ENCODE measurements at regions not wholly inside any gene's neighbourhood (a gene's known extent, or its start where the extent isn't known, plus 50 kb on each side); places are given as distances from the start of the nearest gene placed in this dataset.
A peak's percentile ranks its signal among the peaks of the same experiment; 100 is the strongest.

GRCh38 chr19:32138416-32138815 is 207.0 kb upstream of the ZNF507 start:
- Histone ChIP-seq H3K36me3 (ENCODE audit: insufficient read depth, low read length) (no peaks in the 10 kb centered on the region), H2AFZ (ENCODE audit: low read length) (no peak overlapping the region), H3K27ac (ENCODE audit: low read length) (no peak overlapping the region), H3K79me2 (ENCODE audit: low read length) (no peaks in the 10 kb centered on the region), H3K9ac (ENCODE audit: low read length) (no peak overlapping the region), H3K4me2 (ENCODE audit: low read depth, low read length, poor library complexity, severe bottlenecking) (no peak overlapping the region), H3K4me3 (ENCODE audit: low read length) (no peak overlapping the region), H4K20me1 (ENCODE audit: insufficient read depth, low read depth, low read length) (no peaks in the 10 kb centered on the region), H3K4me1 (ENCODE audit: low read length) (no peaks in the 10 kb centered on the region), H3K9me2 (replicated peaks; ENCODE audit: insufficient read depth, low read length) (no peaks in the 10 kb centered on the region), H3K9me3 (ENCODE audit: low read length) (no peaks in the 10 kb centered on the region), H3K27me3 (ENCODE audit: low read length) (no peaks in the 10 kb centered on the region)
- DNase-seq, result peak; percentile 49

GRCh38 chr19:32141840-32142511 is 203.4 kb upstream of the ZNF507 start:
- H3K4me1 ChIP-seq (ENCODE audit: low read length), result no peaks in the 10 kb centered on the region
- H3K79me2 ChIP-seq (ENCODE audit: low read length), result no peaks in the 10 kb centered on the region
- H3K9me2 ChIP-seq (replicated peaks; ENCODE audit: insufficient read depth, low read length), result no peaks in the 10 kb centered on the region
- H3K36me3 ChIP-seq (ENCODE audit: insufficient read depth, low read length), result no peaks in the 10 kb centered on the region
- H3K27ac ChIP-seq (ENCODE audit: low read length), result no peak overlapping the region
- no peak overlapping the region for H3K4me2 ChIP-seq (ENCODE audit: low read depth, low read length, poor library complexity, severe bottlenecking)
- peaks cover 5% of the 10 kb centered on the region; the same call in 1 of the 2 replicates for H3K9me3 ChIP-seq (ENCODE audit: low read length)
- DNase-seq, result no peak
- no peaks in the 10 kb centered on the region for H4K20me1 ChIP-seq (ENCODE audit: insufficient read depth, low read depth, low read length)
- H3K9ac ChIP-seq (ENCODE audit: low read length), result no peak overlapping the region
- H2AFZ ChIP-seq (ENCODE audit: low read length), result no peak overlapping the region
- no peaks in the 10 kb centered on the region for H3K27me3 ChIP-seq (ENCODE audit: low read length)
- no peak overlapping the region for H3K4me3 ChIP-seq (ENCODE audit: low read length)

GRCh38 chr19:32146664-32147063 is 198.7 kb upstream of the ZNF507 start:
- no peak overlapping the region for H3K4me2 ChIP-seq (ENCODE audit: low read depth, low read length, poor library complexity, severe bottlenecking)
- H3K79me2 ChIP-seq (ENCODE audit: low read length), result no peaks in the 10 kb centered on the region
- H3K36me3 ChIP-seq (ENCODE audit: insufficient read depth, low read length), result no peaks in the 10 kb centered on the region
- no peak overlapping the region for H3K9ac ChIP-seq (ENCODE audit: low read length)
- no peak for DNase-seq
- H3K9me3 ChIP-seq (ENCODE audit: low read length), result peaks cover 5% of the 10 kb centered on the region; the same call in 1 of the 2 replicates
- H3K27ac ChIP-seq (ENCODE audit: low read length), result no peak overlapping the region
- no peaks in the 10 kb centered on the region for H4K20me1 ChIP-seq (ENCODE audit: insufficient read depth, low read depth, low read length)
- no peaks in the 10 kb centered on the region for H3K4me1 ChIP-seq (ENCODE audit: low read length)
- H2AFZ ChIP-seq (ENCODE audit: low read length), result no peak overlapping the region
- H3K4me3 ChIP-seq (ENCODE audit: low read length), result no peak overlapping the region
- H3K9me2 ChIP-seq (replicated peaks; ENCODE audit: insufficient read depth, low read length), result no peaks in the 10 kb centered on the region
- H3K27me3 ChIP-seq (ENCODE audit: low read length), result 0 out of 2 replicates have a peak, but pooled peaks cover 4% of the 10 kb centered on the region

GRCh38 chr19:32150605-32151004 is 194.8 kb upstream of the ZNF507 start:
- Histone ChIP-seq H3K9me2 (replicated peaks; ENCODE audit: insufficient read depth, low read length) (no peaks in the 10 kb centered on the region), H2AFZ (ENCODE audit: low read length) (no peak overlapping the region), H4K20me1 (ENCODE audit: insufficient read depth, low read depth, low read length) (no peaks in the 10 kb centered on the region), H3K4me3 (ENCODE audit: low read length) (no peak overlapping the region), H3K27me3 (ENCODE audit: low read length) (0 out of 2 replicates have a peak, but pooled peaks cover 4% of the 10 kb centered on the region), H3K9ac (ENCODE audit: low read length) (no peak overlapping the region), H3K4me2 (ENCODE audit: low read depth, low read length, poor library complexity, severe bottlenecking) (no peak overlapping the region), H3K9me3 (ENCODE audit: low read length) (peaks cover 5% of the 10 kb centered on the region; the same call in 1 of the 2 replicates), H3K27ac (ENCODE audit: low read length) (no peak overlapping the region), H3K79me2 (ENCODE audit: low read length) (no peaks in the 10 kb centered on the region), H3K4me1 (ENCODE audit: low read length) (no peaks in the 10 kb centered on the region), H3K36me3 (ENCODE audit: insufficient read depth, low read length) (no peaks in the 10 kb centered on the region)
- DNase-seq, result no peak

- H3K4me1 ChIP-seq (ENCODE audit: low read length), result no peaks in the 10 kb centered on the region
- no peak overlapping the region for H2AFZ ChIP-seq (ENCODE audit: low read length)
These were observed 191.0 kb upstream of the ZNF507 start for GRCh38 chr19:32154418-32154817.

GRCh38 chr19:32164384-32164992 is 180.9 kb upstream of the ZNF507 start:
- no peaks in the 10 kb centered on the region for H4K20me1 ChIP-seq (ENCODE audit: insufficient read depth, low read depth, low read length)
- no peak overlapping the region for H2AFZ ChIP-seq (ENCODE audit: low read length)
- H3K9ac ChIP-seq (ENCODE audit: low read length), result no peak overlapping the region
- no peaks in the 10 kb centered on the region for H3K27me3 ChIP-seq (ENCODE audit: low read length)
- no peak overlapping the region for H3K4me3 ChIP-seq (ENCODE audit: low read length)
- no peaks in the 10 kb centered on the region for H3K79me2 ChIP-seq (ENCODE audit: low read length)
- no peak overlapping the region for H3K4me2 ChIP-seq (ENCODE audit: low read depth, low read length, poor library complexity, severe bottlenecking)
- H3K9me2 ChIP-seq (replicated peaks; ENCODE audit: insufficient read depth, low read length), result no peaks in the 10 kb centered on the region
- DNase-seq, result no peak
- H3K9me3 ChIP-seq (ENCODE audit: low read length), result no peaks in the 10 kb centered on the region
- H3K27ac ChIP-seq (ENCODE audit: low read length), result no peak overlapping the region
- no peaks in the 10 kb centered on the region for H3K36me3 ChIP-seq (ENCODE audit: insufficient read depth, low read length)
- no peaks in the 10 kb centered on the region for H3K4me1 ChIP-seq (ENCODE audit: low read length)

More at GRCh38 chr19:32154418-32154817, 191.0 kb upstream of the ZNF507 start:
- Histone ChIP-seq H3K9me2 (replicated peaks; ENCODE audit: insufficient read depth, low read length) (no peaks in the 10 kb centered on the region), H3K36me3 (ENCODE audit: insufficient read depth, low read length) (no peaks in the 10 kb centered on the region), H3K4me3 (ENCODE audit: low read length) (no peak overlapping the region), H4K20me1 (ENCODE audit: insufficient read depth, low read depth, low read length) (no peaks in the 10 kb centered on the region), H3K27ac (ENCODE audit: low read length) (no peak overlapping the region), H3K79me2 (ENCODE audit: low read length) (no peaks in the 10 kb centered on the region), H3K9ac (ENCODE audit: low read length) (no peak overlapping the region), H3K9me3 (ENCODE audit: low read length) (no peaks in the 10 kb centered on the region; the same call in 1 of the 2 replicates), H3K27me3 (ENCODE audit: low read length) (0 out of 2 replicates have a peak, but pooled peaks cover 4% of the 10 kb centered on the region), H3K4me2 (ENCODE audit: low read depth, low read length, poor library complexity, severe bottlenecking) (no peak overlapping the region)
- no peak for DNase-seq

GRCh38 chr19:32165141-32165540 is 180.3 kb upstream of the ZNF507 start:
- Histone ChIP-seq H3K9me3 (ENCODE audit: low read length) (no peaks in the 10 kb centered on the region), H3K27ac (ENCODE audit: low read length) (no peak overlapping the region), H2AFZ (ENCODE audit: low read length) (no peak overlapping the region), H3K27me3 (ENCODE audit: low read length) (no peaks in the 10 kb centered on the region), H3K4me1 (ENCODE audit: low read length) (no peaks in the 10 kb centered on the region), H3K4me3 (ENCODE audit: low read length) (no peak overlapping the region), H3K9me2 (replicated peaks; ENCODE audit: insufficient read depth, low read length) (no peaks in the 10 kb centered on the region), H3K36me3 (ENCODE audit: insufficient read depth, low read length) (no peaks in the 10 kb centered on the region), H3K4me2 (ENCODE audit: low read depth, low read length, poor library complexity, severe bottlenecking) (no peak overlapping the region), H4K20me1 (ENCODE audit: insufficient read depth, low read depth, low read length) (no peaks in the 10 kb centered on the region), H3K79me2 (ENCODE audit: low read length) (no peaks in the 10 kb centered on the region), H3K9ac (ENCODE audit: low read length) (no peak overlapping the region)
- DNase-seq, result no peak

GRCh38 chr19:32165750-32166149 is 179.7 kb upstream of the ZNF507 start:
- Histone ChIP-seq H3K9me2 (replicated peaks; ENCODE audit: insufficient read depth, low read length) (no peaks in the 10 kb centered on the region), H3K9me3 (ENCODE audit: low read length) (no peaks in the 10 kb centered on the region), H3K27me3 (ENCODE audit: low read length) (no peaks in the 10 kb centered on the region), H3K4me2 (ENCODE audit: low read depth, low read length, poor library complexity, severe bottlenecking) (no peak overlapping the region), H3K9ac (ENCODE audit: low read length) (no peak overlapping the region), H3K27ac (ENCODE audit: low read length) (no peak overlapping the region), H3K4me1 (ENCODE audit: low read length) (no peaks in the 10 kb centered on the region), H4K20me1 (ENCODE audit: insufficient read depth, low read depth, low read length) (no peaks in the 10 kb centered on the region), H3K36me3 (ENCODE audit: insufficient read depth, low read length) (no peaks in the 10 kb centered on the region), H2AFZ (ENCODE audit: low read length) (no peak overlapping the region), H3K4me3 (ENCODE audit: low read length) (no peak overlapping the region), H3K79me2 (ENCODE audit: low read length) (no peaks in the 10 kb centered on the region)
- no peak for DNase-seq
